ENCODE measurements at regions not wholly inside any gene's neighbourhood (a gene's known extent, or its start where the extent isn't known, plus 50 kb on each side); places are given as distances from the start of the nearest gene placed in this dataset.

DNA sequence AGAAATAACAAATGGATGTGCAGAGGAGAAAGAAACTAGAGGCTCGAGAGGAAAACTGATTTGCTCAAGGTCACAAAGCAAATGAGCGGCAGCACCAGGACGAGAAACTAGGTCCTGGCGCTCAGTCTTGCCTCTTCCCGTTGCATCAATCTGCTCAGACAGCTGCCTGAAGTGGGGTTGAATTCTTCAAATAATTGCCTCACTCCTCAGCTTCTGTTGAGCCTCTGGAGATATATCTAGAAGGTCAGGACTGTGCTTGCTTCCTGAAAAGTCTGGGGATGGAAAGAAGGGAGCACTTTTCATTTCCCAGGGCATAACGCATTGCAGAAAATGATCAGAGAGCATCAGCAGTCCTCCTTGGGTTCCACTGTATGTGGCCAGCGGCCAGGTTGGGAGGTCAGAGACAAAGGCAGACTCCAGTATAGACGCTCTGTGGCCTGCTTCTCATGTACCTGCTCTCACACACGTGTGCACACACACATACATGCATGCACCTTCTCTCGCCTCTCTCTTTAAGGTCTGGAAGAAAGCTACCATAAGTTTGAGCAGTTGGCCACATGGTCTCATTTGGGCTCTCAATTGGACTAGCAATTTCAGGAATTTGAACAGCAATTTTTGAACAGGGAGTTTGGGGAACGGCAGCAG is 83.7 kb upstream of the DUSP5 start:
- Histone ChIP-seq H3K36me3 (ENCODE audit: insufficient read depth) (no peaks in the 10 kb centered on the region), H2AFZ (peak overlapping the region; percentile 63; the same call in 1 of the 2 replicates), H4K20me1 (replicated peaks; ENCODE audit: insufficient read depth) (no peaks in the 10 kb centered on the region), H3K27ac (ENCODE audit: low read depth) (no peak overlapping the region), H3K4me3 (no peak overlapping the region), H3K4me2 (no peak overlapping the region), H3F3A (replicated peaks; ENCODE audit: low read depth) (no peaks in the 10 kb centered on the region), H3K9me2 (ENCODE audit: insufficient read depth) (no peaks in the 10 kb centered on the region), H3K27me3 (ENCODE audit: insufficient read depth) (no peaks in the 10 kb centered on the region), H3K4me1 (ENCODE audit: insufficient read depth) (no peaks in the 10 kb centered on the region), H3K79me2 (replicated peaks; ENCODE audit: insufficient read depth) (no peaks in the 10 kb centered on the region)
- no peak for DNase-seq (ENCODE audit: low spot score)
- peaks cover 7% of the 10 kb centered on the region for H3K27me3 Mint-ChIP-seq (ENCODE audit: insufficient read depth, low read depth, poor library complexity)
- no peak for ATAC-seq
- TF ChIP-seq CREB1 (CRISPR knock-in tag; IDR thresholded peaks at IDR 0.05; ENCODE audit: low read depth) (no peak), JUNB (IDR thresholded peaks at IDR 0.05; ENCODE audit: unreplicated experiment) (no peak), NANOG (IDR thresholded peaks at IDR 0.05; ENCODE audit: borderline replicate concordance) (no peak), EZH2 (IDR thresholded peaks at IDR 0.05; ENCODE audit: low read depth, unreplicated experiment) (no peak), ZNF331 (CRISPR knock-in tag; IDR thresholded peaks at IDR 0.05; ENCODE audit: low read depth) (no peak), CTCF (conservative IDR thresholded peaks at IDR 0.05; ENCODE audit: low read depth in 2 of 2) (no peak), ZNF462 (CRISPR knock-in tag; IDR thresholded peaks at IDR 0.05) (no peak), EZH2phosphoT487 (IDR thresholded peaks at IDR 0.05; ENCODE audit: unreplicated experiment) (no peak), POLR2AphosphoS5 (IDR thresholded peaks at IDR 0.05; ENCODE audit: low read depth) (no peak), ZNF114 (CRISPR knock-in tag; IDR thresholded peaks at IDR 0.05) (no peak), STAT1 (IDR thresholded peaks at IDR 0.05; ENCODE audit: unreplicated experiment) (no peak)
- TF ChIP-seq, protein P1, sequence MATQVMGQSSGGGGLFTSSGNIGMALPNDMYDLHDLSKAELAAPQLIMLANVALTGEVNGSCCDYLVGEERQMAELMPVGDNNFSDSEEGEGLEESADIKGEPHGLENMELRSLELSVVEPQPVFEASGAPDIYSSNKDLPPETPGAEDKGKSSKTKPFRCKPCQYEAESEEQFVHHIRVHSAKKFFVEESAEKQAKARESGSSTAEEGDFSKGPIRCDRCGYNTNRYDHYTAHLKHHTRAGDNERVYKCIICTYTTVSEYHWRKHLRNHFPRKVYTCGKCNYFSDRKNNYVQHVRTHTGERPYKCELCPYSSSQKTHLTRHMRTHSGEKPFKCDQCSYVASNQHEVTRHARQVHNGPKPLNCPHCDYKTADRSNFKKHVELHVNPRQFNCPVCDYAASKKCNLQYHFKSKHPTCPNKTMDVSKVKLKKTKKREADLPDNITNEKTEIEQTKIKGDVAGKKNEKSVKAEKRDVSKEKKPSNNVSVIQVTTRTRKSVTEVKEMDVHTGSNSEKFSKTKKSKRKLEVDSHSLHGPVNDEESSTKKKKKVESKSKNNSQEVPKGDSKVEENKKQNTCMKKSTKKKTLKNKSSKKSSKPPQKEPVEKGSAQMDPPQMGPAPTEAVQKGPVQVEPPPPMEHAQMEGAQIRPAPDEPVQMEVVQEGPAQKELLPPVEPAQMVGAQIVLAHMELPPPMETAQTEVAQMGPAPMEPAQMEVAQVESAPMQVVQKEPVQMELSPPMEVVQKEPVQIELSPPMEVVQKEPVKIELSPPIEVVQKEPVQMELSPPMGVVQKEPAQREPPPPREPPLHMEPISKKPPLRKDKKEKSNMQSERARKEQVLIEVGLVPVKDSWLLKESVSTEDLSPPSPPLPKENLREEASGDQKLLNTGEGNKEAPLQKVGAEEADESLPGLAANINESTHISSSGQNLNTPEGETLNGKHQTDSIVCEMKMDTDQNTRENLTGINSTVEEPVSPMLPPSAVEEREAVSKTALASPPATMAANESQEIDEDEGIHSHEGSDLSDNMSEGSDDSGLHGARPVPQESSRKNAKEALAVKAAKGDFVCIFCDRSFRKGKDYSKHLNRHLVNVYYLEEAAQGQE (IDR thresholded peaks at IDR 0.05; ENCODE audit: unreplicated experiment): no peak
- TF ChIP-seq, protein P2, sequence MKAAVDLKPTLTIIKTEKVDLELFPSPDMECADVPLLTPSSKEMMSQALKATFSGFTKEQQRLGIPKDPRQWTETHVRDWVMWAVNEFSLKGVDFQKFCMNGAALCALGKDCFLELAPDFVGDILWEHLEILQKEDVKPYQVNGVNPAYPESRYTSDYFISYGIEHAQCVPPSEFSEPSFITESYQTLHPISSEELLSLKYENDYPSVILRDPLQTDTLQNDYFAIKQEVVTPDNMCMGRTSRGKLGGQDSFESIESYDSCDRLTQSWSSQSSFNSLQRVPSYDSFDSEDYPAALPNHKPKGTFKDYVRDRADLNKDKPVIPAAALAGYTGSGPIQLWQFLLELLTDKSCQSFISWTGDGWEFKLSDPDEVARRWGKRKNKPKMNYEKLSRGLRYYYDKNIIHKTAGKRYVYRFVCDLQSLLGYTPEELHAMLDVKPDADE (IDR thresholded peaks at IDR 0.05): no peak
- peaks cover 12% of the 10 kb centered on the region; the same call in 2 of the 3 replicates for H3K4me1 Mint-ChIP-seq
- H3K27ac Mint-ChIP-seq: no peak overlapping the region
- H3K4me3 Mint-ChIP-seq: no peak overlapping the region
- H3K36me3 Mint-ChIP-seq (ENCODE audit: low read depth): no peaks in the 10 kb centered on the region
- H3K9me3 Mint-ChIP-seq: no peaks in the 10 kb centered on the region

All from GM23338 (cell line).